ENCODE measurements at regions not wholly inside any gene's neighbourhood (a gene's known extent, or its start where the extent isn't known, plus 50 kb on each side); places are given as distances from the start of the nearest gene placed in this dataset.

DNA sequence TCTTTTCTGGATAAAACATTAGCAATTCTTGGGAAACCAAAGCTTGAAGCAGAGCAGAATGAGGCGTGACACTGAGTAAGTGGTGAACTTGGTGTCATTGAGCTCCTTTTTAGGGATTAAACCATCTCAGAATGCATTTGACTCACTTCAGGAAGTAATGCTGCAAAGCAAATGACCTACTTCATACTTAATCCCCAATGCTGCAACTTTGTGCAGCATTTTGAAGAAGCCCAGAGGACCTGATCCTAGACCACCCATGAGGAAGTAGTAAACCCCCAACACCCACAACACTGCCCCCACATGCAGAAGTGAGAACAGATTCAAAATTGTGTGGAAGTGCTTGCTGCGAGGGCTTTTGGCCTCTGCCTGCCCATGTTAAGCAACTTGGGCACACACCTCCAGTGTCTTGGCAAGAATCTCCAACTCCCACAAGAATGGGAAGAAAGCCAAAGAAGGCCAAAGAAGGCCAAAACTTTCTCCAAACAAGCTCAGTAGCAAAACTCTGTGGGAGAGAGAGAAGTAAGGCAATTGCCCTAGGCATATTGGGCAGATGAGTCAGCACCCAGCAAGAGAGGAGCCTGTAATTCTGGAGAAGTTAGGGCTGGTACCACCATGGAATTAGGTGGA is 69.2 kb upstream of the ETV6 start:
- no peak for TF ChIP-seq EZH2phosphoT487 (IDR thresholded peaks at IDR 0.05)
- TF ChIP-seq, protein P1, sequence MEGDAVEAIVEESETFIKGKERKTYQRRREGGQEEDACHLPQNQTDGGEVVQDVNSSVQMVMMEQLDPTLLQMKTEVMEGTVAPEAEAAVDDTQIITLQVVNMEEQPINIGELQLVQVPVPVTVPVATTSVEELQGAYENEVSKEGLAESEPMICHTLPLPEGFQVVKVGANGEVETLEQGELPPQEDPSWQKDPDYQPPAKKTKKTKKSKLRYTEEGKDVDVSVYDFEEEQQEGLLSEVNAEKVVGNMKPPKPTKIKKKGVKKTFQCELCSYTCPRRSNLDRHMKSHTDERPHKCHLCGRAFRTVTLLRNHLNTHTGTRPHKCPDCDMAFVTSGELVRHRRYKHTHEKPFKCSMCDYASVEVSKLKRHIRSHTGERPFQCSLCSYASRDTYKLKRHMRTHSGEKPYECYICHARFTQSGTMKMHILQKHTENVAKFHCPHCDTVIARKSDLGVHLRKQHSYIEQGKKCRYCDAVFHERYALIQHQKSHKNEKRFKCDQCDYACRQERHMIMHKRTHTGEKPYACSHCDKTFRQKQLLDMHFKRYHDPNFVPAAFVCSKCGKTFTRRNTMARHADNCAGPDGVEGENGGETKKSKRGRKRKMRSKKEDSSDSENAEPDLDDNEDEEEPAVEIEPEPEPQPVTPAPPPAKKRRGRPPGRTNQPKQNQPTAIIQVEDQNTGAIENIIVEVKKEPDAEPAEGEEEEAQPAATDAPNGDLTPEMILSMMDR (IDR thresholded peaks at IDR 0.05), result no peak

All from neural progenitor cell (in vitro differentiated cells).